DMS 273 (cell line): ENCODE measurements at regions not wholly inside any gene's neighbourhood (a gene's known extent, or its start where the extent isn't known, plus 50 kb on each side); places are given as distances from the start of the nearest gene placed in this dataset.
"Not testable (repeated sequence)": the region's sequence is repeated elsewhere in the genome, so short reads cannot be mapped to it uniquely, and the experiment has no call there.

Experiments
- DNase-seq: peaks from one replicate; lab custom pipeline; 2025; ENCODE audit not compliant: unreplicated experiment; lab: John Stamatoyannopoulos, UW

DNA sequence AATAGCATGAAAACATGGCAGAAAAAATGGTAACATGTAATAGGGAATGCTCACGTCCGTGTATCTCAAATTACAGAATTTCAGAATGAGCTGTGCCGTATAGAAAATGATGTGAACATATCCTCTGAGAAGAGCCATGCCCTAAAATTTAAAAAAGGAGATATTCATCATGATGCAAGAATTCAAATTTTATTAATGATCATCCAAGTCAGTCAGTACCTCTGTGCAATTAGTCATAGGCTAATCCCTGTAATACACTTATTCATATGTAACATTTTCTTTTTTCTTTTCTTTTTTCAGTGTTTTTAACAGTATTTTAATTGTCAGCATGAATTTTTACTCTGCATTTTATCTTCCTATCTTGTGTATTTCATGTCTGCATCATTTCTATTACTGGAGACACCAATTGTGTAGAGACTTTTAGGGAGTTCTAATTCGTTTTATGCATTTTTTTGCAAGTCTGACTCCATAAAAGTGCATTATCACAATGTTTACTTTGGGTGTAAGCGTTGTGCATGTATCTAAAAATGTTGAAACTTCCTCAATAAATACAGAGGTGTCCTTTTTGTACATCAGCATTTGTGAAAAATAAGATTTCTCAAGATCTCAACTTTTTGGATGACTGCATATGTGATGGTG, 1103.7 kb upstream of the CELF2 start:
- no peak for DNase-seq

DNA sequence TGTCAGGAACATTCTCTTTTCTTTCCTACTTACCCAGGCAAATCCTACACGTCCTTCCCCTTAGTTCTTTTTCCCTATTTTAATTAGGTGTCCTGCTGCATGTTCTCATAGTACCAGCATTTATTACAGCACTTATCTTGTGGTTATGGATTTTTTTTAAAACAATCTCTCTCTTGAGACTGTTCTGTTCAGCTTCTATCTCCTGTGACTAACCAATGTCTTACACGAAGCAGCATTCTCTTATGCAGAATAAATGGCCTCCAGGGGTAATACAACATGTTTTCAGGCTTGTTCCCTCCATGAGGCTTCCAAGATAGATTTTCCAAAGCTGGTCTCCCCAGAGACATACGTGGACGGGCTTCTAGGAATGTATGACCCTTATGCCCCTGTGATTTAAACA, 1096.1 kb upstream of the CELF2 start:
- no peak for DNase-seq

DNA sequence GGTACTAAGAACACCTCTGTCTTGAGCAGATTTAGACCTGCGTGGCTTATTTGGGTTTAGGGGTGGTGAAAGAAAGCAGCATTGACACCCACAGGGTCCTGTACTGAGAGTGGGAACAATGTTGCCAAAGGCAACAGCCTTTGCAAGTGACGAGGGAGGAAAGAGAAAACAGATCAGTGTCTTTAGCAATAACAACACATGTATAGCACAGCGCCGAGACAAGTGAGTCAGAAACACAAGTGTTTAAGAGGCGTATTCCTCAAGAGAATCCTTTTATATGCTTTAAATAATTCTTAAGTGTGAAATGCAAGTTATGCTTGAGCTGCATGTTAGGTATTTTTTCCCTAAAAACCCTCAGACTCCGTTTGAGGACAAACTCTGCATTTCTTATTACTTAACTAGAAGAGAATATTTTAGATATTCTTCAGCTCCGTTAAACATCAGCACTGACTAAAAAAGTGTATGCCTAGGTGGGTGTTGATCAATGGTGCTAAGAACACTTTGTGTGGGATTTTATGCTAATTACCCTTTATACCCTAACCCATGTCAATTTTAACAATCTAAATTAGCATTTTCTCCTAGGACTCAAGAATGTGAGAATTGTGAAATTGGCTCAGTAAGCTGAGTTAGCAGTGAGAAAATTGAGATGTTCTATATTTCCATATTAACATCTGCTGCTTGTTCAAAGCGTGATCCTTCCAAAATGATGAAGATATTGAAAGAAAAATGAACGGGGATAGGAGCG, 1095.4 kb upstream of the CELF2 start:
- no peak for DNase-seq

DNA sequence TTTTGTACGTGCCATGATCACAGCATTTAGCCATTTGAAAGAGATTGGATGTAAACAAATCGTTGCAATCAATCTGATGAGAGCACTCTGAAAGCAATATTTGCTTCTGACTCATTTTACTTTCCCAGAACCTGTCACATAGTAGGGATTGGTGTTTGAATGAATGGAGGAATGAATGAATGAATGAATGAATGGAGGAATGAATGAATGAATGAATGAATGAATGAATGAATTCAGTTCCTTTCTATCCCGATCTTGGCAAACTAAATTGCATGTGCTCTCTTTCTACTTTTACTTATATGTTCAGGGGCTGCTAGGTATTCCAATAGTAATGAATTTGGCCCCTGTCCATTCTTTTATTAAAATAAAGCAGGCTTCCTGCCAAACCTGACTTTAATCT, 1091.7 kb upstream of the CELF2 start:
- no peak for DNase-seq

DNA sequence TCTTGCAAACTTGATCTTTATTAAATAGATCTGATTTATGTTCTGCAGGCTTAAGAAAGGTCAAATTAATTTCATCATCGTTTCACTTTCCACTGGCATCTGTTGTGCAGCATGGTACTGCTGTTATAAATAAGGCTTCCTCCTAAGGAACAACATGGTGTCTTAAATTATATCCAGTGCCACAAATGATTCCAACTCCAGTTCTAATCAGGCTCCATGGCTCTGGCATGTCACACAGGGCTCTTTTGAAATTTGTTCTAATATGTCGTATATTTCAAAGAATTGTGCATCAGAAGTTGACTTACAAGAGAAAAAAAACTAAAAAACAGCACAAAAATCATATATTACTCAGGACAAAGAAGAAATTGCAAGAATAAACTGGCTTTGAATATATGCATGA, 1090.8 kb upstream of the CELF2 start:
- DNase-seq: no peak

DNA sequence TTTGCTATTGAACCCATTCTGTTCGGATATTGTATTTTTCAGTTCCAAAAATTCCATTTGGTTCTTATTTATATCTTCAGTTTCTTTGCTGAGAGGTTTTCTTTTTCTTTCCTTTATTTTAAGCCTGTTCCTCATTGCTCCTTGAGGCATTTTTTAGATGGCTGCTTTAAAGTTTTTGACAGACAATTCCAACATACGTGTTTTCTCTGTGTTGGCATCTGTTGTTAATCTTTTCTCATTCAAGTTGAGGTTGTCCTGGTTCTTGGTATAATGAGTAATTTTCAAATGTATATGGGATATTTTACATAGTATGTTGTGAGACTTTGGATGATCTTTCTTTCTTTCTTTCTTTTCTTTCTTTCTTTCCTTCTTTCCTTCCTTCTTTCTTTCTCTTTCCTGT, 1078.0 kb upstream of the CELF2 start:
- no peak for DNase-seq

DNA sequence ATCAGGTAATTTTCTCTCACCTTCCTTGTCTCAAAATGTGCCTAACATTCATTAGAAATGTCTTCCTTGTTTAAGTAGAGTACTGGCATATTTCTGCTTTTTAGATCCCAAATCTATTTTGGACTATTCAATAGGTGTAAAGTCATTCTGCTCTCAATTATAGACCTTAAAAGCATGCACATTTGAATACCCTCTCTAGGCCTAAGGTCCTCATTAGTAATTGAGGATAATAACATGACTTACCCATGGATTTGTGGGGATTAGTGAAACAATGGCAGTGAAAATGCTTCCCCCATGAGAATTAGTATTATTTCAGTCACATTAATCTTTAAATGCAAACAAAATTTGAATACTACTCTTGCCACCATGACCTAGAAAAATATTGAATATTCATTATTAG, 1073.0 kb upstream of the CELF2 start:
- DNase-seq: no peak

DNA sequence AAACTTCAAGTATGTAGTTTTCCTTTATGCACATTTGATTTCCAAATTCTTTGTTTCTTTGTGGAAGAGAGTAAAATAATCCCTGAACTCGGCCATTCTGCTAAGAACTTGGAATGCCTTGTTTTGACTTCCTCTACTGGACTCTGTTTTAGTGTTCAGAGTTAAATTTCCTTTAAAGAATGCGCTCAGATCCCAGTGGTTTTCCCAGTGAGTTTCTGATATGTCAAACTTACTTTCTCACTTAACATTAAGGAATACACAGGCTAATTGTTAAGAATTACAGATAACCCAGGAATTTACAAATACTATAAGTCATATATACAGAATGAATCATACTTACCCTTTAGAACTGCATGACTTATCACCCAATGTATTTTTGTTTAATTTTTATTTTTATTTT, 1067.6 kb upstream of the CELF2 start:
- DNase-seq: no peak

DNA sequence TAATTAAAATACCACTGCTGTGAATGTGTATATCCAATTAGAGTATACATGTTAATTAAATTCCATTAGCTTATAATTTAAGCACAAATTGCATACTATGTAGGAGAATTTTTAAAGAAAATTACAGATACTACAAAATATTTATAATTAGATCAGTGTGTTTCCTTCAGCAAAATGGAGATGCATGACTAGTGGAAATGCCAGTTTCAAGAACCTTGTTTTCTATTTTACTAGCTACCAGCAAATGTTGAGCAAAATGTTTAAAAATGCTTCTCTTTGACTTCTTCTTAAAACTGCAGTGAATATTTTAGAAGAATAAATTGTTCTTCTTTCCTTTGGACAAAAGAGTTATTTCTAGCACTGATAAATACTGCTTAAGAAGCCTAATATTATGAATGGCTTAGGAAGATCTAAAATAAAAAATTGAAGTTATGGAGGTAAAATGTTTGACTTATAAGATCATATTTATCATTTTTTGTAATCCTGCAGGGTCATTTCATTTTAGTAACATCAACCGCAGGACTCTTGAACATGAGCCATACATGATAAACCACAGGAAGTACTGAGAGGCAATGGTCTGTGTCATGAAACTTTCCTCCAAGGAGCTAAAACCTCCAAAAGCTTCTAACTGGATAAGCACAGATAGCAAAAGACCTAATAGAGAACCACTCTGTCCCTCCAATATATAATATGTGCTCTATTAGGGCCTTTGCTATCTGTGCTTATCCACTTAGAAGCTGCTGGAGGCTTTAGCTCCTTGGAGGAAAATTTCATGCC, 1066.0 kb upstream of the CELF2 start:
- DNase-seq: no peak

DNA sequence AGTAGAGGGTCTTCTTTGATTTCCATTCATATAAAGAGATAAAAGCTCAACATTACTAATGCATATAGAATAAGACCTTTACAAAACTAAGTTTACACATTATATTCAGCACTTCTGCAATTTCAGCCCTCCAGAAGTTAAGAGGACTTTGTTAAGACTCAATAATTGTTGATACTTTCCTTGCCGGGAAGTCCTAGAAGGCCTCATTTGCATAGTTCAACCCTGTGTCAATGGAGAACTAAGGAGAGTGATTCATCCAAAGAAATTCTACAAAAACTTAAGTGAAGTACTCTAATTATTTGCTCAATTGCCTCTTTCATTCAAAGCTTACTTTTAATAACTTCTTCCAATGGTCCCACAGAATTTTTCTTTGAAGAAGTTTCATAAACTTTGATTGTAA, 1060.3 kb upstream of the CELF2 start:
- no peak for DNase-seq

DNA sequence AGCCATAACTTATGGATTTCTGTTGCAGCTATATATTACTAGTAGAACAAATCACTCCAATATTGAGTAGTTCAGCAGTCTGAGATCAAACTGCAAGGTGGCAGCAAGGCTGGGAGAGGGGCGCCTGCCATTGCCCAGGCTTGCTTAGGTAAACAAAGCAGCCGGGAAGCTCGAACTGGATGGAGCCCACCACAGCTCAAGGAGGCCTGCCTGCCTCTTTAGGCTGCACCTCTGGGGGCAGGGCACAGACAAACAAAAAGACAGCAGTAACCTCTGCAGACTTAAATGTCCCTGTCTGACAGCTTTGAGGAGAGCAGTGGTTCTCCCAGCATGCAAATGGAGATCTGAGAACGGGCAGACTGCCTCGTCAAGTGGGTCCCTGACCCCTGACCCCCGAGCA, 1059.8 kb upstream of the CELF2 start:
- DNase-seq: not testable (repeated sequence)

DNA sequence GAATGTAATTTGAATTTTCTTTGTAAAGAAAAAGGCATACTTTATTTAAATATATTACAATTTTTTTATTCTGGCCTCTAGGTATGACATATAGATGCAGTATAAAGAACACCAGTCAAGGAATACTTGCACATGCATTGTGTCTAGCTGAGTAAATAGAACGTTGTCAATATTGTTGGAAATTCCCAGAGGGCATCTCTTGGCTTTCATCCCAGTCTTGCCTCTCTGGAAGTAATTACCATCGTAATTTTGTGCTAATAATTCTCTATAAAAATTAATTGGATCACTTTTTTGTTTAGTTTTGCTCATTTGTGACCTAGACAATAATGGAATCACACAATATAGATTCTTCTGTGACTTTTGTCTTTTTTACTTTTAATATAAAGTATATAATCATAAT, 1052.3 kb upstream of the CELF2 start:
- no peak for DNase-seq

DNA sequence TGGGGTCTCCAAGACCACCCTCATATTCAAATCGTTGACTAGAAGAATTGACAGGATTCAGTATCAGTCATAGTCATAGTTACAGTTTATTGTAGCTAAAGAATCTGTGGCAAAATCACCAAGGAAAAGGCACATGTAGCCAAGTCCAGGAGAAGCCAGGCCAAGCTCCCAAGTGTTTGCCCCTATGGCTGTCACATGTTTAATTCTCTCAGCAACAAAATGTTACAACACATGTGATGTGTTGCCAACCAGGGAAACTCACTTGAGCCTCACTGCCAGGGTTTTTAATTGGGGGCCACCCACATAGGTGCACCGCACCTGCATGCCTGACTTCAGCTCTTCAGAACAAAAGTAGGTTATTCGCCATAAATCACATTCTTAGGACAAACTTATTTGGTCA, 1030.9 kb upstream of the CELF2 start:
- no peak for DNase-seq

DNA sequence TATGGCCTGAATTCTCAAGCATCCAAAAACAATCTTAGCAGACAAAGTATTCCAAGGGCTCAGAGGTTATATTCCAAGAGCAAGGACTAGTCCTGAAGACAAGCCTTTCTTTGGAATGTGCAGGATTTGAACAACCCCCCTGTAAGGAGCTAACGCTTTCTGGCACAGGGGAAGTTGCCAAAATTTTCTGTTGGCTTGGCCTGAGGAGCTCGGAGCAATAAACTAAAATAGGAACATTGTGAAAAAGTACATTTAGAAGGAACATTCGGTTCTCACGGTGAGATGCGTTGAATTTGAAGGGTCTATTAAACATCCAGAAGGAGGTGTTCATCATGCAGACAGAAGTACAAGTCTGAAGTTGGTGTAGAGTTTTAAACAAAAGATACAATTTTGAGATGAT, 1030.5 kb upstream of the CELF2 start:
- no peak for DNase-seq

DNA sequence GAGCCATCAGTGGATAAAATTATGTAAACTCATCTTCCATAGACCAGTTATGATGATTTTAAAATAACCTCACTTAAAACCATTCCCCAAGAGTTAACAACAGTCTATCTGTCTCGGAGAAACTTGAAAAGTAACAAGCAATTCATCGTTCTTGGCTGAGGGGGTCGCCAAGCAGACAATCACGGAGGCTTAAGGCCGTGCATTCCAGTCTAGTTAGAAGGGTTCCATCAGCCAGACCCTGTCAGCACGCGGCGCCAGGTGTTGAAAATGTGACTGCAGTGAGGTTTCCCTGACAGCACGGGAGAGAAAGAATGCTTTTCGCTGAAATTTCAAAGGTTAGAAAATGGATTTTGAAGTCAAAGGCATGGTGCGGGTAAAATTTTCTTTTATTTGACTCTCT, 1025.0 kb upstream of the CELF2 start:
- no peak for DNase-seq

DNA sequence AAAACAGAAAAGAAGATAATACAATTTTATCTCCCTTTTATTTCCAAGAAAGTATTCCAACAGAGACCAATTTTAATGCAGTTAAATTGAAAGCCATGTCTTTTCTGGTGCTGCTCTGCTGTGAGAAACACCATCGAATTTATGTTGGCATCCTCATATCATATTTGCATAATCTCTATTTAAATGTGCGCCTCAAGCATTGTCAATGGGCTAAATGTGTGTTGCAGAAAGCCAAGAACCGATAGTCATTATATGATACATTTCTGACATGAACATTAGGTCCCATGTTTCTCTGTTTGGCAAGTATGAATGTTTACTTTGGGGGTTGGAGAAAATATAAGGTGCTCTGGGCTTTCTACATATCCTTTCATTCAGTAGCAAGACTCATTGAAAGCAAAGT, 1023.5 kb upstream of the CELF2 start:
- DNase-seq: no peak

DNA sequence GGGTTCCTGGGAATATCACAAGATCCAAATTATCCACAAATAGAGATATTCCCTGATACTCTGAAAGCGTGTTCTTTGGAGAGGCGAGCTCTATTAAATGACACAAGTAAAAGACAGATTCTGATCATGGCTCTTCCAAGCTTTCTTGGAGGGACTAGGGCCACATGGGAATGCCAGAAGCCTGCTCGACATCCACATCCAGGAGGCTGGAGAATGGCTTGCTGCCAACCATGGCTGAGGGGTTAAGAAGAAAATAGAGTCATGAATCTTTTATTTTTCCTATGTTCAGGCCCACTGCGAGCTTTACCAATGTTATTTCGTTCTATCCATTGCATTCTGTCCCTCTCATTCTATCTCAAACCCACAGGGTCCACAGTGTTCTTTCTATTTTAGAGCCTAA, 1018.0 kb upstream of the CELF2 start:
- DNase-seq: no peak

DNA sequence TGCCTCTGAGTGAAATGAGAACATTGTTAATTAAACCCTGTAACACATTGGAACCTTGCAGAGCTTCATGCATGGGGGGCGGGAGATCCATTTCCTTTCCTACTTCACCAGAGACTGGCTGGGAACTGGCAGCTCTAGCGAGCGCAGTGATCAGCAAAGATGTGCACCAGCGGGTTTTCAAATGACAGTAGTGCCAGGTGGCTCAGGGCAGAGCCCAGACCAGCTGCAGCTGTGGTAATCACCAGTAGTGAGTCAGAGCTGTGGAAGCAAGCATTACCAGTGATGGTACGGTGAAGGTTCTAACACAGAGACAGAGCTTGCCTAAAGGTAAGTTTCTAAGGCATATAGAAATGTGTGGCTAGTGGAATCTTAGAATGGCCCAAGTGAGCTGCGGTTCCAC, 1009.7 kb upstream of the CELF2 start:
- no peak for DNase-seq

DNA sequence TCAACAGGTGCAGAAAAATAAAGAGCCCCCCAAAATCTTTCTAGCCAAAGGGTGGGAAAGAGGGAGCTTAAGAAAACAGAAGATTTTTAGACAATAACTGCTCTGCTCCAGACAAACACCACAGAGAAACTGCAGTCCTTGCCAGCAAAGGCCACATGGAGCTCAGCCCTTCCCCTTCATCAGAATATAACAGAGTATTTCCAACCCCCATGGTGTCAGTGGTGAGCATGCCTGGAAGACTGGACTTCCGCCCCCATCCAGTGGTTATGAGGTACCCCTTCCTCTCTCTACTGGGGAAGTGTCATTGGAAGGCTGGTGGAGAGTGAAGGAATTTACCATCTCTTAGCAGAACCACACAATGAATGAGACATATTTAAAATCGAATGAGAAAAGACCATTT, 1007.3 kb upstream of the CELF2 start:
- no peak for DNase-seq

DNA sequence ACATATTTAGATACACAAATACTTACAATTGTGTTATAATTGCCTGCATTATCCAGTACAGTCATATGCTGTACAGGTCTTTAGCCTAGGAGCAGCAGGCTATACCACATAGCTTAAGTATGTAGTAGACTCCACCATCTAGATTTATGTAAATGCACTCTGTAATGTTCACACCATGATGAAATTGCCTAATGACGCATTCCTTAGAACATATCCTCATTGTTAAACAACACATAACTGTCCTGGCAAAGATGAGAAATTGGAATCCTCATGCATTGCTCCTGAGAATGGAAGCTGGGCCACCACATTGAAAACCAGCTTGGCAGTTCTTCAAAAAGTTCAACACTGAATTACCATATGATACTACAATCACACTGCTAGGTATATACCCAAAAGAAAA, 1002.8 kb upstream of the CELF2 start:
- DNase-seq: no peak

DNA sequence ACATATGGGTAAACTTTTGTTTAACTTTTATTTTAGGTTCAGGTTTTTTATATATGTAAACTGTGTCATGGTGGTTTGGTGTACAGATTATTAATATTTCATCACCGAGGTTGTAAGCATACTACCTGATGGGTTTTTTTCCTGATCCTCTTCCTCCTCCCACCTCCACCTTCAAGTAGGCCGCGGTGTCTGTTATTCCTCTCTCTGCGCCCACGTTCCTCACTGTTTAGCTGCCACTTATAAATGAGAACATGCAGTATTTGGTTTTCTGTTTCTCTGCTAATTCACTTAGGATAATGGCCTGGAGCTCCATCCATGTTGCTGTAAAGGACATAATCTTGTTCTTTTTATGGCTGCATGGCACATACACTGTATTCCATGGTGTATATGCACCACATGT, 1000.0 kb upstream of the CELF2 start:
- DNase-seq: no peak

DNA sequence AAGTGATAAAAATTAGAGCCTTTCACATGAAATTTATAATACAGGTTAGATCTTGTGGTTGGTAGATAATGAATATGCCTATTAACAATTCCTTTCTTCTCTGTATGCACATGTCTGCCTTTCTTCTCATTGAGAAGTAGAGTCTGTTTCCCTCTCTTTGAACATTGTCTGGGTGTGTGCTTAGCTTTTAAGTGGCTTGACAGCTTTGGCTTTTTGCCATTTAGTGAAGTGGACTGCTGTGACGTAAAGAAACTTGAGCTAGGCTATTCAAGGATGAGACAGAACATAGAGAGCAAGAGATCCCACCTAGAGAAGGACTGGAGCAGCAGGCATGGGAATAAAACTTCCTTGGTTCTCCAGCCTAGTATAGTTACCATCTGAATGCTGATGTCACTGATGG, 996.7 kb upstream of the CELF2 start:
- no peak for DNase-seq
